ENCODE measurements at regions not wholly inside any gene's neighbourhood (a gene's known extent, or its start where the extent isn't known, plus 50 kb on each side); places are given as distances from the start of the nearest gene placed in this dataset.
A peak's percentile ranks its signal among the peaks of the same experiment; 100 is the strongest.

DNA sequence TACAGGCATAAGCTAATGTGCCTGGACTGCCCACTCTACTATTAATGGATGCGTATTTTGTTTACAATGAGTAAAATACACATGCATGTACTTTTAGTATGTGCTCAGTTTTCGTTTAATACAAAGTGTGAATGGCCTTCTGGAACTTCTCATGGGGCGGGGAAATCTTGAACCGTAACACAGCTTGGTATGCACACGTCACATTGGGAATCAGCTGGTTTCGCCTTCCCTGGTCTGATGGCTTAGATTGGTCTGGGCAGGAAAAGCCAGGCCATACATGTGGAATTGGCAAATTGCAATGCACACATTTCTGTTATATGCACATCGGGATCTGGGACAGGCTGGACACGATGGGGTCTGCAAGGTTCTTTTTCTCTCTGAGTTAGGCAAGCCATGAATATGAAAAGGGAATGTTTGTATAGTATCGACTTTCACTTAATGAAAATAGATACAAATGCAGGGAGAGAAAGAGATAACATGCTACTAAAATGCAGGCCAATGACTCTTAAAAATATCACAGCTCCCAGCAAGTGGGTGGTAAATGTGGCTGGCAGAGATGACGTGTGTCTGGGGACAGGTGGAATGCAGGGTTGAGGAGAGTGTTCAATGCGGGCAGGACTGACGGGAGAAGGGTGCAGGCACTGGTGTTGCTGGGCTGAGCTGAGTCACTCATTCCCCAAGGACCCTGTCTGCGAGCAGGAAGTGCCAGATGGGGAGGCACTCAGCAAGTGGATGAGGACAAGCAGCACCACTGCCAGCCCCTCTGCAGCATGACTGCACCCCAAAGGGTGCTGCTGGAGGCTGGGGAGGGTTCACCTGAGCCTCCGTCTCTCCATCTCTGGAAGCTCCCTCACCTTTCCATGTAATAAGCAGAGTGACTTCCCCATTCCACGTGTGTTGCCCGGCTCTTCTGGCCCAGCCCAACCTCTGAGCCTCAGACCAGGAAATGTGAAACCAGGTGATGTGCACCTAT is 204.0 kb upstream of the GPR12 start:
- Histone ChIP-seq H3K9ac (ENCODE audit: low read length) (no peak overlapping the region), H3K4me1 (ENCODE audit: low read length) (no peaks in the 10 kb centered on the region), H3K4me3 (ENCODE audit: low read length) (no peak overlapping the region), H3K36me3 (replicated peaks; ENCODE audit: low read depth, low read length) (no peaks in the 10 kb centered on the region), H3K4me2 (ENCODE audit: low read length) (no peak overlapping the region), H2AFZ (ENCODE audit: low read depth, low read length) (0 out of 2 replicates have a peak overlapping the region, but pooled peaks have one; percentile 27), H4K20me1 (ENCODE audit: insufficient read depth, low read length) (no peaks in the 10 kb centered on the region), H3K79me2 (ENCODE audit: low read length) (no peaks in the 10 kb centered on the region), H3K27me3 (ENCODE audit: low read depth, low read length) (peaks cover 6% of the 10 kb centered on the region; the same call in 1 of the 2 replicates), H3K27ac (ENCODE audit: low read length) (no peak overlapping the region), H3K9me3 (ENCODE audit: insufficient read depth, low read length) (no peaks in the 10 kb centered on the region)
- TF ChIP-seq, protein P1, sequence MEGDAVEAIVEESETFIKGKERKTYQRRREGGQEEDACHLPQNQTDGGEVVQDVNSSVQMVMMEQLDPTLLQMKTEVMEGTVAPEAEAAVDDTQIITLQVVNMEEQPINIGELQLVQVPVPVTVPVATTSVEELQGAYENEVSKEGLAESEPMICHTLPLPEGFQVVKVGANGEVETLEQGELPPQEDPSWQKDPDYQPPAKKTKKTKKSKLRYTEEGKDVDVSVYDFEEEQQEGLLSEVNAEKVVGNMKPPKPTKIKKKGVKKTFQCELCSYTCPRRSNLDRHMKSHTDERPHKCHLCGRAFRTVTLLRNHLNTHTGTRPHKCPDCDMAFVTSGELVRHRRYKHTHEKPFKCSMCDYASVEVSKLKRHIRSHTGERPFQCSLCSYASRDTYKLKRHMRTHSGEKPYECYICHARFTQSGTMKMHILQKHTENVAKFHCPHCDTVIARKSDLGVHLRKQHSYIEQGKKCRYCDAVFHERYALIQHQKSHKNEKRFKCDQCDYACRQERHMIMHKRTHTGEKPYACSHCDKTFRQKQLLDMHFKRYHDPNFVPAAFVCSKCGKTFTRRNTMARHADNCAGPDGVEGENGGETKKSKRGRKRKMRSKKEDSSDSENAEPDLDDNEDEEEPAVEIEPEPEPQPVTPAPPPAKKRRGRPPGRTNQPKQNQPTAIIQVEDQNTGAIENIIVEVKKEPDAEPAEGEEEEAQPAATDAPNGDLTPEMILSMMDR (IDR thresholded peaks at IDR 0.05; ENCODE audit: low read depth, low read length), result no peak
- no peak for TF ChIP-seq EZH2phosphoT487 (IDR thresholded peaks at IDR 0.05; ENCODE audit: low read depth)

DNA sequence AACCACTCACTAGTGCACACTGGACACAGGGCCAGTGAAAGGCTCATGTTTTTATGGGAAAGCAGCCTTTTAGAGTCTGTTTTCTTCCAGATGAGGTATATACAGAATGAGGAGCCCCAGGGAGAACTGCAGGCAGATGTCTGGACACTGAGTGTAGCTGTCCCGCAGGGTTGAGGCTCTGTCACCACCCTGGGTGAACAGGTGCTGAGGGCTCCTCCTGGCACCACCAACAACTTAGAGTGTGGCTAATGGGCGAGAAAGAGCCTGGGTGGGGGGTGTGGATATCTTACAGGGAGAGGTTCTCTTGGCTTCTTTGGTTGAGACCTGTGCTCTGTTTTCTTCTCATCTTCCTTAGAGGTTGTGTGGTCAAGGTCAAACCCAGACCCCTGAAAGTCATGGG is 202.1 kb upstream of the GPR12 start:
- H3K4me1 ChIP-seq (ENCODE audit: low read length), result no peaks in the 10 kb centered on the region
- H3K27ac ChIP-seq (ENCODE audit: low read length), result no peak overlapping the region
- H3K4me2 ChIP-seq (ENCODE audit: low read length), result no peak overlapping the region
- no peaks in the 10 kb centered on the region for H3K36me3 ChIP-seq (replicated peaks; ENCODE audit: low read depth, low read length)
- H3K4me3 ChIP-seq (ENCODE audit: low read length), result no peak overlapping the region
- peaks cover 15% of the 10 kb centered on the region; the same call in 1 of the 2 replicates for H3K27me3 ChIP-seq (ENCODE audit: low read depth, low read length)
- no peaks in the 10 kb centered on the region for H3K79me2 ChIP-seq (ENCODE audit: low read length)
- H4K20me1 ChIP-seq (ENCODE audit: insufficient read depth, low read length), result no peaks in the 10 kb centered on the region
- H3K9ac ChIP-seq (ENCODE audit: low read length), result no peak overlapping the region
- no peaks in the 10 kb centered on the region for H3K9me3 ChIP-seq (ENCODE audit: insufficient read depth, low read length)
- no peak overlapping the region for H2AFZ ChIP-seq (ENCODE audit: low read depth, low read length)
- TF ChIP-seq, protein P1 (IDR thresholded peaks at IDR 0.05; ENCODE audit: low read depth, low read length), result no peak
- no peak for TF ChIP-seq EZH2phosphoT487 (IDR thresholded peaks at IDR 0.05; ENCODE audit: low read depth)

DNA sequence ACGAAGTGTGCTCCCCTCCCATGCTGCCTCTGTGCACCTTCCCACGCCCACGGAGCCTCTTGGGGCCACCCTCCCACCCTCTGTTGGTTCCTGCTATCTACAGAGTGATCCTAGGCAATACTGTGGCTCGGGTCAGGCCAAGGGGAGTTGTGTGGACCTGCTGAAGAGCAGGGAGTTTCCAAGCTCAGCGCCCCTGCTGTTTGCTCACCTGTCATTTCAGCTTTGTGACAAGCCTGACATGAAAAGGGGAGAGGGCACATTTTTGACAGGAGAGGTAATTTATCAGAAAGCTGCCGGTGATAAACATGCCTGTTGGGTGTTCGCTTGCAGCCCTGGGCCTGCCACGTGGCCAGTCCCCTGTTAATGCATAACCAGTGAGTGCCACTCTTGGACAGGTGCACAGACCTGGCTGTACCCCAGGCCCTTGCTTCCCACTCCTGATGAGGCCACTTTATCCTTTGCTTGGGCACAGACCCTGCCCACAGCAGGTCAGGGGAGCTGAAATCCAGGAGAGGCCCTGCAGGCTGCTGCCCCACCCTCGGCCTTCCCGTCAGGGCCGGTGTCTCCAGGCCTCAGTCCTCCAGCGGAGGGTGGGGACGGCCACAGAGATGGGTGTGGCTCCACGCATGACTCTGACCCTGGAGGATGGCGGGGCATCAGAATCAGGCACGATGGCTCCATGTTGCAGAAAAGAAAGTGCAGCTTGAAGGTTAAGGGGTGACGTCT is 201.5 kb upstream of the GPR12 start:
- Histone ChIP-seq H4K20me1 (ENCODE audit: insufficient read depth, low read length) (no peaks in the 10 kb centered on the region), H3K9ac (ENCODE audit: low read length) (no peak overlapping the region), H3K4me1 (ENCODE audit: low read length) (no peaks in the 10 kb centered on the region), H3K27ac (ENCODE audit: low read length) (no peak overlapping the region), H3K36me3 (replicated peaks; ENCODE audit: low read depth, low read length) (no peaks in the 10 kb centered on the region), H2AFZ (ENCODE audit: low read depth, low read length) (no peak overlapping the region), H3K4me2 (ENCODE audit: low read length) (no peak overlapping the region), H3K27me3 (ENCODE audit: low read depth, low read length) (peaks cover 20% of the 10 kb centered on the region), H3K79me2 (ENCODE audit: low read length) (no peaks in the 10 kb centered on the region), H3K9me3 (ENCODE audit: insufficient read depth, low read length) (no peaks in the 10 kb centered on the region), H3K4me3 (ENCODE audit: low read length) (no peak overlapping the region)
- TF ChIP-seq, protein P1 (IDR thresholded peaks at IDR 0.05; ENCODE audit: low read depth, low read length), result no peak
- TF ChIP-seq EZH2phosphoT487 (IDR thresholded peaks at IDR 0.05; ENCODE audit: low read depth), result no peak

DNA sequence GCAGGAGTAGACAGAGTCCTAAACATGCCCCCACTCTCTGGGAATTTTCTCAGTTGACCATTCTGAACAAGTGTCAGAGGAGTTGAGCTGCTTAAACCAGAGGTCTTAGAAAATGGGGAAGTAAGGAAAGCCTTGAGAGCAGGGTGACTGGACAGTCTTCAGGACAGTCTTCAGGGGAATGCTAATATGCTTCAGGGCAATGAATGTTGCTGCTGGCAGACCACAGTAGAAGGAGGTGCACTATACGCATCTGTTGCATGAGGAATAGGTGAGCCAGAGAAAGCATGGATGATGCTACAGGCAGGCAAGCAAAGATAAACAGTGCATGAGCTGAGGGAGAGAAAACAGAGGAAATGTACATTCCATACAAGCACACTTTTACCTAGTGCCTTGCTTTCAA is 196.6 kb upstream of the GPR12 start:
- H3K27me3 ChIP-seq (ENCODE audit: low read depth, low read length), result peaks cover 29% of the 10 kb centered on the region
- no peaks in the 10 kb centered on the region for H3K4me1 ChIP-seq (ENCODE audit: low read length)
- no peak overlapping the region for H2AFZ ChIP-seq (ENCODE audit: low read depth, low read length)

More for the DNA sequence above, 196.6 kb upstream of the GPR12 start:
- H3K27ac ChIP-seq (ENCODE audit: low read length), result no peak overlapping the region
- no peak overlapping the region for H3K9ac ChIP-seq (ENCODE audit: low read length)
- no peaks in the 10 kb centered on the region for H3K36me3 ChIP-seq (replicated peaks; ENCODE audit: low read depth, low read length)
- no peak overlapping the region for H3K4me2 ChIP-seq (ENCODE audit: low read length)
- H3K9me3 ChIP-seq (ENCODE audit: insufficient read depth, low read length), result no peaks in the 10 kb centered on the region
- TF ChIP-seq, protein P1 (IDR thresholded peaks at IDR 0.05; ENCODE audit: low read depth, low read length), result no peak
- no peak for TF ChIP-seq EZH2phosphoT487 (IDR thresholded peaks at IDR 0.05; ENCODE audit: low read depth)
- H4K20me1 ChIP-seq (ENCODE audit: insufficient read depth, low read length), result no peaks in the 10 kb centered on the region
- H3K4me3 ChIP-seq (ENCODE audit: low read length), result no peak overlapping the region
- no peaks in the 10 kb centered on the region for H3K79me2 ChIP-seq (ENCODE audit: low read length)

All from OCI-LY3 (cell line).